K562 (cell line): ENCODE measurements at regions not wholly inside any gene's neighbourhood (a gene's known extent, or its start where the extent isn't known, plus 50 kb on each side); places are given as distances from the start of the nearest gene placed in this dataset.

Experiments
- ATAC-seq: fragments of 200-7000 bp; cut with Tn5 transposase; 3 replicates; pipeline ENCODE4 v1.9.1; 2020; ENCODE audit warnings: moderate library complexity
- BruUV-seq: library from RNA; stranded (reverse); fragments of 400-500 nt; replicated peaks from 2 replicates; lab custom pipeline; 2021; lab: Mats Ljungman, UMichigan
- CTCF ChIA-PET: fragments of 300-600 bp; formaldehyde crosslinking; extraction: SDS; loops from one replicate; lab custom pipeline; 2021; ENCODE audit warnings: low intra/inter-chr PET ratio; lab: Yijun Ruan, JAX
- POLR2A ChIA-PET: fragments of 300-600, 350-650 bp; sonication (Branson Sonifier 250); formaldehyde crosslinking; extraction: SDS; loops from one replicate; lab custom pipeline; 2021; ENCODE audit warnings: antibody characterized with exemption, inconsistent platforms; lab: Yijun Ruan, JAX
- DNase-seq, 4 experiments: peaks; one replicate each; pipeline versions ENCODE4 v3.0.0 to v3.0.0-alpha.2; 2011 to 2018; ENCODE audit warnings: low spot score in 3 of 4, mixed read lengths in 3 of 4; ENCODE audit errors: extremely low read depth in 1 of 4
- FAIRE-seq: peaks from 2 replicates; lab custom pipeline; 2011; peaks lifted over from hg19 to GRCh38; lab: Jason Lieb, UNC
- H2AFZ ChIP-seq: 2 replicates; pipeline ENCODE4 v1.6.0; 2011; ENCODE audit warnings: low read depth, low read length, control low read depth, inconsistent platforms
- H3K27ac ChIP-seq: fragments of 200-600 bp; 3 replicates; pipeline ENCODE4 v1.8.0; 2011; ENCODE audit warnings: low read depth, mild to moderate bottlenecking, control low read depth, inconsistent platforms, low read length, moderate library complexity, mixed read lengths; ENCODE audit errors: extremely low read depth
- H3K27me3 ChIP-seq, 2 experiments: fragments of 300-600 bp in 1 of 2; 2 replicates in 1 of 2; 3 replicates in 1 of 2; pipeline versions ENCODE4 v1.6.0 to v1.8.0; 2011; ENCODE audit warnings: inconsistent platforms in 2 of 2, low read length in 2 of 2, mild to moderate bottlenecking in 1 of 2, mixed read lengths in 1 of 2, moderate library complexity in 1 of 2; ENCODE audit not compliant: control insufficient read depth in 2 of 2, insufficient read depth in 2 of 2
- H3K36me3 ChIP-seq: fragments of 300-600 bp; 3 replicates; pipeline ENCODE4 v1.8.0; 2011; ENCODE audit warnings: mild to moderate bottlenecking, low read length, inconsistent platforms; ENCODE audit not compliant: control insufficient read depth, insufficient read depth
- H3K4me1 ChIP-seq, 2 experiments: fragments of 200-600 bp in 1 of 2; replicated peaks in 1 of 2; 2 replicates in 1 of 2; 3 replicates in 1 of 2; pipeline versions ENCODE4 v1.5.1 to v1.8.0; 2011; ENCODE audit warnings: inconsistent platforms in 2 of 2, low read length in 2 of 2, mild to moderate bottlenecking in 1 of 2, mixed read lengths in 1 of 2, moderate library complexity in 1 of 2; ENCODE audit not compliant: control insufficient read depth in 2 of 2, insufficient read depth in 2 of 2
- H3K4me2 ChIP-seq: 2 replicates; pipeline ENCODE4 v1.6.1; 2011; ENCODE audit warnings: low read length, control low read depth, inconsistent platforms, mixed read lengths; ENCODE audit not compliant: insufficient read depth
- H3K4me3 ChIP-seq: fragments of 200-600 bp; sonication (generic), shearing (Covaris generic); 2 replicates; pipeline ENCODE4 v1.5.1; 2016; ENCODE audit warnings: control low read depth, inconsistent platforms
- H3K79me2 ChIP-seq: fragments of 200-600 bp; 3 replicates; pipeline ENCODE4 v1.8.0; 2011; ENCODE audit warnings: low read length, inconsistent platforms; ENCODE audit not compliant: control insufficient read depth, insufficient read depth
- H3K9ac ChIP-seq, 2 experiments: 2 replicates each; pipeline versions ENCODE4 v1.6.0 to v1.6.1; 2011; ENCODE audit warnings: low read depth in 2 of 2, low read length in 2 of 2, control low read depth in 1 of 2, inconsistent platforms in 1 of 2, mild to moderate bottlenecking in 1 of 2, mixed read lengths in 1 of 2; ENCODE audit not compliant: insufficient read depth in 1 of 2
- H3K9me1 ChIP-seq: one replicate; pipeline ENCODE4 v1.6.0; 2011; ENCODE audit warnings: inconsistent platforms, mild to moderate bottlenecking, low read length, moderate library complexity; ENCODE audit not compliant: control insufficient read depth, insufficient read depth
- H3K9me3 ChIP-seq: replicated peaks from 2 replicates; pipeline ENCODE4 v1.5.1; 2011; ENCODE audit warnings: low read depth, low read length, inconsistent platforms; ENCODE audit not compliant: control insufficient read depth, insufficient read depth
- H4K20me1 ChIP-seq: replicated peaks from 2 replicates; pipeline ENCODE4 v1.6.1; 2011; ENCODE audit warnings: low read length, inconsistent platforms, mixed read lengths; ENCODE audit not compliant: control insufficient read depth, insufficient read depth
- CBX1 ChIP-seq: sonication (generic); IDR thresholded peaks from 2 replicates; pipeline ENCODE4 v1.6.1; 2016; ENCODE audit warnings: antibody characterized with exemption, low read depth, mild to moderate bottlenecking
- ERF ChIP-seq: fragments of 450-650 bp; formaldehyde crosslinking; IDR thresholded peaks from 2 replicates; pipeline ENCODE4 v1.4.0; 2020; ENCODE audit warnings: mild to moderate bottlenecking, mixed read lengths
- ESRRB ChIP-seq: fragments of 250-450 bp; sonication (Bioruptor Pico); IDR thresholded peaks from 2 replicates; pipeline ENCODE4 v1.5.0; 2020; ENCODE audit warnings: mild to moderate bottlenecking, moderate library complexity, borderline replicate concordance
- KAT2B ChIP-seq: IDR thresholded peaks from one replicate; pipeline ENCODE4 v1.6.1; 2012; ENCODE audit warnings: low read depth, mild to moderate bottlenecking, control low read depth, inconsistent platforms, low read length, moderate library complexity
- KDM4B ChIP-seq, 2 experiments: fragments of 450-650 bp in 1 of 2; sonication (generic) in 1 of 2; IDR thresholded peaks; 2 replicates each; pipeline ENCODE4 v1.6.1; 2016 to 2017; ENCODE audit warnings: borderline replicate concordance in 2 of 2, antibody characterized with exemption in 1 of 2, low read depth in 1 of 2, mild to moderate bottlenecking in 1 of 2
- MAFF ChIP-seq: IDR thresholded peaks from 2 replicates; pipeline ENCODE4 v1.6.1; 2012; ENCODE audit warnings: low read length, improper control_type of control experiment
- MED1 ChIP-seq: sonication (generic); formaldehyde crosslinking; IDR thresholded peaks from 2 replicates; pipeline ENCODE4 v1.8.1; 2023; ENCODE audit warnings: missing genetic modification reagents, borderline replicate concordance
- MTA1 ChIP-seq: fragments of 450-650 bp; IDR thresholded peaks from 2 replicates; pipeline ENCODE4 v1.6.1; 2017; ENCODE audit warnings: borderline replicate concordance
- NR2C1 ChIP-seq, 2 experiments: fragments of 450-650 bp; IDR thresholded peaks; 2 replicates each; pipeline ENCODE4 v1.6.1; 2017; ENCODE audit warnings: mild to moderate bottlenecking in 2 of 2, antibody characterized with exemption in 1 of 2, inconsistent platforms in 1 of 2, missing compliant biosample characterization in 1 of 2, missing genetic modification characterization in 1 of 2
- POLR2B ChIP-seq: fragments of 450-650 bp; IDR thresholded peaks from 2 replicates; pipeline ENCODE4 v1.6.1; 2018; ENCODE audit warnings: low read depth; ENCODE audit not compliant: partially characterized antibody
- PPARD ChIP-seq: fragments of 250-450 bp; sonication (Bioruptor Pico); IDR thresholded peaks from 2 replicates; pipeline ENCODE4 v1.8.0; 2022; ENCODE audit warnings: inconsistent platforms, mild to moderate bottlenecking, moderate library complexity
- YBX1 ChIP-seq: fragments of 450-650 bp; IDR thresholded peaks from 2 replicates; pipeline ENCODE4 v1.7.1; 2016; ENCODE audit warnings: mild to moderate bottlenecking
- YY1 ChIP-seq, 3 experiments: IDR thresholded peaks; 2 replicates each; pipeline ENCODE4 v1.6.1; 2011; ENCODE audit warnings: low read length in 2 of 3, mild to moderate bottlenecking in 2 of 3, moderate library complexity in 2 of 3, borderline replicate concordance in 1 of 3, control low read depth in 1 of 3, low read depth in 1 of 3; ENCODE audit not compliant: insufficient read depth in 3 of 3, insufficient replicate concordance in 2 of 3, control insufficient read depth in 1 of 3, insufficient read length in 1 of 3; ENCODE audit errors: extremely low read depth in 1 of 3
- ZC3H8 ChIP-seq: fragments of 450-650 bp; IDR thresholded peaks from 2 replicates; pipeline ENCODE4 v1.6.1; 2017
- ZNF133 ChIP-seq: fragments of 250-450 bp; sonication (Bioruptor Pico); IDR thresholded peaks from 2 replicates; pipeline ENCODE4 v1.4.0; 2020; ENCODE audit warnings: mild to moderate bottlenecking
- WGBS: fragments of 100-300 bp; shearing (Covaris generic); methylation state at CpG from one replicate; pipeline ENCODE4 v1.1.6; 2016; ENCODE audit warnings: low coverage, mixed read lengths; ENCODE audit not compliant: insufficient coverage; ENCODE audit errors: missing lambda C conversion rate; 5-methylcytosine and 5-hydroxymethylcytosine counted together
- in situ Hi-C: fragments of 300-500 bp; cut with MboI; formaldehyde crosslinking; loops from 4 replicates; pipeline ENCODE4 v1.15.0; 2018; ENCODE audit warnings: inconsistent platforms, mixed read lengths
- intact Hi-C: fragments of 100-400 bp; cut with micrococcal nuclease; formaldehyde crosslinking; loops from 2 replicates; pipeline ENCODE4 v1.14.2; 2022
- TF ChIP-seq, protein P1 (sequence below): fragments of 200-800 bp; sonication (Bioruptor generic); IDR thresholded peaks from 2 replicates; pipeline ENCODE4 v1.6.1; 2017; ENCODE audit warnings: missing genetic modification characterization, missing compliant biosample characterization
- TF ChIP-seq, protein P2 (sequence below): sonication (generic); formaldehyde crosslinking; IDR thresholded peaks from 2 replicates; pipeline ENCODE4 v1.8.0; 2022; ENCODE audit warnings: missing genetic modification reagents, mild to moderate bottlenecking, moderate library complexity, borderline replicate concordance
- TF ChIP-seq, protein P3 (sequence below): sonication (generic); formaldehyde crosslinking; IDR thresholded peaks from 2 replicates; pipeline ENCODE4 v1.8.1; 2023; ENCODE audit warnings: mild to moderate bottlenecking, missing genetic modification reagents, moderate library complexity

DNA sequence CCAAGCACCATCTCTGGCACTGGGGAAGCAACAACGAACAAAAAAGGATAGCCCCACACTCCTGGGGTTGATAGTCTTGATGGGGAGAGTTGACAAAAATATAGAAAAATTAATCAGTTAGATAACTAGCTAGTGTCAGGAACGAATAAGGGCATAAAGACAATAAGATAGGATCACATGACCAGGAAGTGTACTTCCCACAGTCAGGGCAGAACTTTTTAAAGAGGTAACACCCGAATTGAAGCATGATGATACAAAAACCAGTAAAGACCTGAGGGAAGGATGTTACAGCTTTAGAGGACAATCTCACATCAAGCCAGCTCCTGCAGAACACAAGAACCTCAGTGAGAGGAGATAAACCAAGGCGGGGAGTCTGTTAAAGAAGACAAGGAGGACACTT, 295.4 kb upstream of the CRIM1 start:
- in situ Hi-C loops, result no loop called here
- Histone ChIP-seq H3K27ac (no peak overlapping the region), H3K79me2 (no peaks in the 10 kb centered on the region), H3K4me3 (no peak overlapping the region), H3K9me1 (no peaks in the 10 kb centered on the region), H3K9ac (no peak overlapping the region), H3K4me1 (no peaks in the 10 kb centered on the region), H3K36me3 (no peaks in the 10 kb centered on the region), H4K20me1 (no peaks in the 10 kb centered on the region), H3K9me3 (no peaks in the 10 kb centered on the region), H2AFZ (no peak overlapping the region), H3K4me2 (no peak overlapping the region), H3K27me3 (no peaks in the 10 kb centered on the region)
- FAIRE-seq (no peak), DNase-seq (no peak), ATAC-seq (no peak)
- intact Hi-C loops, result no loop called here
- POLR2A ChIA-PET, result interaction anchor here (0.7 kb wide), 1 partner anchor 21 kb away, joined by 3 read pairs; no protein-coding TSS in a partner anchor
- CTCF ChIA-PET, result interaction anchor here (0.6 kb wide), 1 partner anchor 71 kb away, joined by 3 read pairs; no protein-coding TSS in a partner anchor
- TF ChIP-seq KAT2B (no peak), NR2C1 (IDR thresholded peaks at IDR 0.05) (no peak), NR2C1 (tag; IDR thresholded peaks at IDR 0.05) (no peak), MAFF (no peak), KDM4B (IDR thresholded peaks at IDR 0.05; ENCODE audit: borderline replicate concordance in 2 of 2, low read depth in 1 of 2) (no peak), CBX1 (no peak), ERF (CRISPR knock-in tag) (no peak), ESRRB (CRISPR knock-in tag) (no peak), MED1 (CRISPR knock-in tag) (no peak), YBX1 (no peak), PPARD (CRISPR knock-in tag) (no peak), MTA1 (no peak), POLR2B (no peak), ZNF133 (CRISPR knock-in tag) (no peak), ZC3H8 (no peak), YY1 (IDR thresholded peaks at IDR 0.05; ENCODE audit: borderline replicate concordance in 1 of 3, control insufficient read depth in 1 of 3, extremely low read depth in 1 of 3, insufficient read depth in 3 of 3, insufficient read length in 1 of 3, insufficient replicate concordance in 2 of 3, low read depth in 1 of 3, low read length in 2 of 3) (no peak)
- TF ChIP-seq, protein P1, sequence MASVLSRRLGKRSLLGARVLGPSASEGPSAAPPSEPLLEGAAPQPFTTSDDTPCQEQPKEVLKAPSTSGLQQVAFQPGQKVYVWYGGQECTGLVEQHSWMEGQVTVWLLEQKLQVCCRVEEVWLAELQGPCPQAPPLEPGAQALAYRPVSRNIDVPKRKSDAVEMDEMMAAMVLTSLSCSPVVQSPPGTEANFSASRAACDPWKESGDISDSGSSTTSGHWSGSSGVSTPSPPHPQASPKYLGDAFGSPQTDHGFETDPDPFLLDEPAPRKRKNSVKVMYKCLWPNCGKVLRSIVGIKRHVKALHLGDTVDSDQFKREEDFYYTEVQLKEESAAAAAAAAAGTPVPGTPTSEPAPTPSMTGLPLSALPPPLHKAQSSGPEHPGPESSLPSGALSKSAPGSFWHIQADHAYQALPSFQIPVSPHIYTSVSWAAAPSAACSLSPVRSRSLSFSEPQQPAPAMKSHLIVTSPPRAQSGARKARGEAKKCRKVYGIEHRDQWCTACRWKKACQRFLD, result no peak
- TF ChIP-seq, protein P2, sequence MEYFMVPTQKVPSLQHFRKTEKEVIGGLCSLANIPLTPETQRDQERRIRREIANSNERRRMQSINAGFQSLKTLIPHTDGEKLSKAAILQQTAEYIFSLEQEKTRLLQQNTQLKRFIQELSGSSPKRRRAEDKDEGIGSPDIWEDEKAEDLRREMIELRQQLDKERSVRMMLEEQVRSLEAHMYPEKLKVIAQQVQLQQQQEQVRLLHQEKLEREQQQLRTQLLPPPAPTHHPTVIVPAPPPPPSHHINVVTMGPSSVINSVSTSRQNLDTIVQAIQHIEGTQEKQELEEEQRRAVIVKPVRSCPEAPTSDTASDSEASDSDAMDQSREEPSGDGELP (CRISPR knock-in tag), result no peak
- TF ChIP-seq, protein P3, sequence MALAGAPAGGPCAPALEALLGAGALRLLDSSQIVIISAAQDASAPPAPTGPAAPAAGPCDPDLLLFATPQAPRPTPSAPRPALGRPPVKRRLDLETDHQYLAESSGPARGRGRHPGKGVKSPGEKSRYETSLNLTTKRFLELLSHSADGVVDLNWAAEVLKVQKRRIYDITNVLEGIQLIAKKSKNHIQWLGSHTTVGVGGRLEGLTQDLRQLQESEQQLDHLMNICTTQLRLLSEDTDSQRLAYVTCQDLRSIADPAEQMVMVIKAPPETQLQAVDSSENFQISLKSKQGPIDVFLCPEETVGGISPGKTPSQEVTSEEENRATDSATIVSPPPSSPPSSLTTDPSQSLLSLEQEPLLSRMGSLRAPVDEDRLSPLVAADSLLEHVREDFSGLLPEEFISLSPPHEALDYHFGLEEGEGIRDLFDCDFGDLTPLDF (CRISPR knock-in tag), result no peak
- WGBS, result 0% methylated on average over 4 of the region's 4 CpGs
- no TSS peak for BruUV-seq
